ENCODE measurements at regions not wholly inside any gene's neighbourhood (a gene's known extent, or its start where the extent isn't known, plus 50 kb on each side); places are given as distances from the start of the nearest gene placed in this dataset.

GRCh38 chr3:64828276-64828675 is 140.5 kb upstream of the ADAMTS9 start:
- Histone ChIP-seq H3K4me3 (ENCODE audit: low read depth, low read length) (no peak overlapping the region), H3K9me3 (ENCODE audit: control insufficient read depth, insufficient read depth, low read depth, low read length) (no peaks in the 10 kb centered on the region), H3K36me3 (ENCODE audit: control insufficient read depth in 2 of 2, insufficient read depth in 1 of 2, low read length in 2 of 2) (no peaks in the 10 kb centered on the region), H3K4me1 (ENCODE audit: control insufficient read depth, insufficient read depth, low read length) (no peaks in the 10 kb centered on the region), H3K27ac (ENCODE audit: extremely low read depth, low read depth, low read length) (no peak overlapping the region)
- ChIA-PET POLR2A (no interaction called here), CTCF (interaction anchor here (1.4 kb wide), 1 partner anchor 14 kb away, joined by 3 read pairs; no protein-coding TSS in a partner anchor)
- TF ChIP-seq ZNF747 (tag by site-specific recombination; IDR thresholded peaks at IDR 0.05): no peak
- no peak for TF ChIP-seq SP2 (tag by site-specific recombination; IDR thresholded peaks at IDR 0.05)
- no peak for TF ChIP-seq ZNF391 (tag by site-specific recombination; IDR thresholded peaks at IDR 0.05; ENCODE audit: borderline replicate concordance, low read depth)
- TF ChIP-seq HOXC10 (CRISPR knock-in tag; IDR thresholded peaks at IDR 0.05): no peak
- no peak for TF ChIP-seq TRIM28 (IDR thresholded peaks at IDR 0.05; ENCODE audit: borderline replicate concordance, low read length)
- no peak for TF ChIP-seq ZNF157 (tag by site-specific recombination; IDR thresholded peaks at IDR 0.05)
- TF ChIP-seq, protein P1, sequence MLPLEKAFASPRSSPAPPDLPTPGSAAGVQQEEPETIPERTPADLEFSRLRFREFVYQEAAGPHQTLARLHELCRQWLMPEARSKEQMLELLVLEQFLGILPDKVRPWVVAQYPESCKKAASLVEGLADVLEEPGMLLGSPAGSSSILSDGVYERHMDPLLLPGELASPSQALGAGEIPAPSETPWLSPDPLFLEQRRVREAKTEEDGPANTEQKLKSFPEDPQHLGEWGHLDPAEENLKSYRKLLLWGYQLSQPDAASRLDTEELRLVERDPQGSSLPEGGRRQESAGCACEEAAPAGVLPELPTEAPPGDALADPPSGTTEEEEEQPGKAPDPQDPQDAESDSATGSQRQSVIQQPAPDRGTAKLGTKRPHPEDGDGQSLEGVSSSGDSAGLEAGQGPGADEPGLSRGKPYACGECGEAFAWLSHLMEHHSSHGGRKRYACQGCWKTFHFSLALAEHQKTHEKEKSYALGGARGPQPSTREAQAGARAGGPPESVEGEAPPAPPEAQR (tag by site-specific recombination; IDR thresholded peaks at IDR 0.05): no peak
- TF ChIP-seq, protein P2, sequence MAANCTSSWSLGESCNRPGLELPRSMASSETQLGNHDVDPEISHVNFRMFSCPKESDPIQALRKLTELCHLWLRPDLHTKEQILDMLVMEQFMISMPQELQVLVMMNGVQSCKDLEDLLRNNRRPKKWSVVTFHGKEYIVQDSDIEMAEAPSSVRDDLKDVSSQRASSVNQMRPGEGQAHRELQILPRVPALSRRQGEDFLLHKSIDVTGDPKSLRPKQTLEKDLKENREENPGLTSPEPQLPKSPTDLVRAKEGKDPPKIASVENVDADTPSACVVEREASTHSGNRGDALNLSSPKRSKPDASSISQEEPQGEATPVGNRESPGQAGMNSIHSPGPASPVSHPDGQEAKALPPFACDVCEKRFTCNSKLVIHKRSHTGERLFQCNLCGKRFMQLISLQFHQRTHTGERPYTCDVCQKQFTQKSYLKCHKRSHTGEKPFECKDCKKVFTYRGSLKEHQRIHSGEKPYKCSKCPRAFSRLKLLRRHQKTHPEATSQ (tag by site-specific recombination; IDR thresholded peaks at IDR 0.05): no peak
- no peak for TF ChIP-seq ZNF558 (tag by site-specific recombination; IDR thresholded peaks at IDR 0.05)
- TF ChIP-seq ZNF544 (tag by site-specific recombination; IDR thresholded peaks at IDR 0.05): no peak
- TF ChIP-seq, protein P3, sequence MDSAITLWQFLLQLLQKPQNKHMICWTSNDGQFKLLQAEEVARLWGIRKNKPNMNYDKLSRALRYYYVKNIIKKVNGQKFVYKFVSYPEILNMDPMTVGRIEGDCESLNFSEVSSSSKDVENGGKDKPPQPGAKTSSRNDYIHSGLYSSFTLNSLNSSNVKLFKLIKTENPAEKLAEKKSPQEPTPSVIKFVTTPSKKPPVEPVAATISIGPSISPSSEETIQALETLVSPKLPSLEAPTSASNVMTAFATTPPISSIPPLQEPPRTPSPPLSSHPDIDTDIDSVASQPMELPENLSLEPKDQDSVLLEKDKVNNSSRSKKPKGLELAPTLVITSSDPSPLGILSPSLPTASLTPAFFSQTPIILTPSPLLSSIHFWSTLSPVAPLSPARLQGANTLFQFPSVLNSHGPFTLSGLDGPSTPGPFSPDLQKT (IDR thresholded peaks at IDR 0.05; ENCODE audit: borderline replicate concordance, low read depth, low read length): no peak
- TF ChIP-seq ZSCAN30 (tag by site-specific recombination; IDR thresholded peaks at IDR 0.05): no peak
- no peak for TF ChIP-seq ZNF214 (tag by site-specific recombination; IDR thresholded peaks at IDR 0.05; ENCODE audit: borderline replicate concordance)
- no peak for TF ChIP-seq ZNF23 (tag by site-specific recombination; IDR thresholded peaks at IDR 0.05; ENCODE audit: borderline replicate concordance)
- TF ChIP-seq ATF2 (tag by site-specific recombination; IDR thresholded peaks at IDR 0.05; ENCODE audit: low read depth): no peak
- no peak for TF ChIP-seq SALL2 (tag by site-specific recombination; IDR thresholded peaks at IDR 0.05; ENCODE audit: borderline replicate concordance)
- no peak for TF ChIP-seq ZNF202 (tag by site-specific recombination; IDR thresholded peaks at IDR 0.05; ENCODE audit: borderline replicate concordance)

- no peak overlapping the region for H3K4me3 ChIP-seq (ENCODE audit: low read depth, low read length)
- ChIA-PET POLR2A (no interaction called here), CTCF (no interaction called here)
- H3K9me3 ChIP-seq (ENCODE audit: control insufficient read depth, insufficient read depth, low read depth, low read length): no peaks in the 10 kb centered on the region
- H3K4me1 ChIP-seq (ENCODE audit: control insufficient read depth, insufficient read depth, low read length): no peaks in the 10 kb centered on the region
- no peaks in the 10 kb centered on the region for H3K36me3 ChIP-seq (ENCODE audit: control insufficient read depth in 2 of 2, insufficient read depth in 1 of 2, low read length in 2 of 2)
- no peak overlapping the region for H3K27ac ChIP-seq (ENCODE audit: extremely low read depth, low read depth, low read length)
- no peak for TF ChIP-seq KLF1 (tag by site-specific recombination; IDR thresholded peaks at IDR 0.05)
- TF ChIP-seq ZNF24 (tag by site-specific recombination; IDR thresholded peaks at IDR 0.05): no peak
- TF ChIP-seq, protein P2 (tag by site-specific recombination; IDR thresholded peaks at IDR 0.05): no peak
- TF ChIP-seq HOXC10 (CRISPR knock-in tag; IDR thresholded peaks at IDR 0.05): no peak
- TF ChIP-seq SCRT2 (tag by site-specific recombination; IDR thresholded peaks at IDR 0.05): no peak
- TF ChIP-seq ZNF394 (tag by site-specific recombination; IDR thresholded peaks at IDR 0.05; ENCODE audit: borderline replicate concordance): no peak
- TF ChIP-seq ZNF23 (tag by site-specific recombination; IDR thresholded peaks at IDR 0.05; ENCODE audit: borderline replicate concordance): no peak
- no peak for TF ChIP-seq ZFP41 (tag by site-specific recombination; IDR thresholded peaks at IDR 0.05; ENCODE audit: borderline replicate concordance)
- no peak for TF ChIP-seq REST (tag by site-specific recombination; IDR thresholded peaks at IDR 0.05)
- TF ChIP-seq ZNF792 (tag by site-specific recombination; IDR thresholded peaks at IDR 0.05): no peak
- no peak for TF ChIP-seq ZNF239 (tag by site-specific recombination; IDR thresholded peaks at IDR 0.05)
- TF ChIP-seq ZNF292 (tag by site-specific recombination; IDR thresholded peaks at IDR 0.05; ENCODE audit: borderline replicate concordance, low read depth): no peak
These were observed 139.6 kb upstream of the ADAMTS9 start for GRCh38 chr3:64827431-64827830.

Measured in HEK293 (cell line).